Astrocyte of the hippocampus (primary cell): ENCODE measurements at regions not wholly inside any gene's neighbourhood (a gene's known extent, or its start where the extent isn't known, plus 50 kb on each side); places are given as distances from the start of the nearest gene placed in this dataset.
"Not testable (repeated sequence)": the region's sequence is repeated elsewhere in the genome, so short reads cannot be mapped to it uniquely, and the experiment has no call there.

ENCODE experiments used
- DNase-seq: peaks from one replicate; pipeline ENCODE4 v3.0.0; 2011; ENCODE audit warnings: low read depth, low spot score

DNA sequence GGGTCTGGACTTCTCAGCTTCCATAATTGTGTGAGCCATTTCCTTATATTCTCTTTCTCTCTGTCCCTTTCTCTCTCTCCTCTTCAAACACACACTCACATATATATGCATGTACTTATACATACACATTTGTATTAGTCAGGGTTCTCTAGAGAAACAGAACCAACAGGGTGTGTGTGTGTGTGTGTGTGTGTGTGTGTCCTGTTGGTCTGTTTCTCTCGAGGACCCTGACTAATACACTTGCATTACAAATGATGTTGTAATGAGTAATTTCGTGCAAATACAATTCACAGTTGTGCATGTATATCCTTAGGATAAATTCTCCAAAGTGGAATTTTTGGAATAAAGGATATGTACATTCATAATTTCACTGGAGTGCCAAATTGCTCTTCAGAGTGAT lies 115.3 kb downstream of the NPIPB5 start:
- DNase-seq = no peak

DNA sequence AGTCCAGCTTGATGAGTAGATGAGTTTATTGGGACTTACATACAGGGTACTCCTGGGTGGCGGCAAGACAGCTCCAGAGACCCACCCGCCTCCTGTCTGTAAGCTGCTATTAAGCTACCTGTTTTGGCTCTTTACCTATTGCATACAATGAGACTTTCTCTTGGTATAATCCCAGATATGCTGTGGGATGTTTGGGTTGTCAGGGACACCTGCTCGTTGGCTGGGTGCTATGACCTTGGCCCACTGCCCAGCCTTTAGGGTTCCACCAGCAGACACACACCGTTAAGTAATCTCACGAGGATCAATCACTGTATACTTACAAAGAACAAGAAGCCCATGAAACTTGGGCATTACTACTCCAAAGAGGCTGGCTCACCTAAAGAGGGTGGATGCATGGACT lies 116.4 kb downstream of the NPIPB5 start:
- DNase-seq = no peak

DNA sequence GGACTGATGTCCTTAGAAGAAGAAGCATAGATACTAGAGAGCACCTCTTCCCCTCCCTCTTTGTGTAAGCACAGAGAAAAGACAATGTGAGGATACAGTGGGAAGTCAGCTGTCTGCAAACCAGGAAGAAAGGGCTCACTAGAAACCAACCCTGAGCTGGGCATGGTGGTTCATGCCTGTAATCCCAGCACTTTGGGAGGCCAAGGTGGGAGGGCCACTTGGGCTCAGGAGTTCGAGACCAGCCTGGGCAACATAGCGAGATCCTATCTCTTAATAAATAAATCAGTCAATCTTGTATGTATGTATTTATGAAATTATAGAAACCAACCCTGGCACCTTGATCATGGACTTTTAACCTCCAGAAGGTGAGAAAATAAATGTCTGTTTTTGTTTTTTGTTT lies 118.3 kb downstream of the NPIPB5 start:
- no peak for DNase-seq

- DNase-seq = no peak
Measured at GRCh38 chr16:22630242-22630641, 119.6 kb downstream of the NPIPB5 start.

DNA sequence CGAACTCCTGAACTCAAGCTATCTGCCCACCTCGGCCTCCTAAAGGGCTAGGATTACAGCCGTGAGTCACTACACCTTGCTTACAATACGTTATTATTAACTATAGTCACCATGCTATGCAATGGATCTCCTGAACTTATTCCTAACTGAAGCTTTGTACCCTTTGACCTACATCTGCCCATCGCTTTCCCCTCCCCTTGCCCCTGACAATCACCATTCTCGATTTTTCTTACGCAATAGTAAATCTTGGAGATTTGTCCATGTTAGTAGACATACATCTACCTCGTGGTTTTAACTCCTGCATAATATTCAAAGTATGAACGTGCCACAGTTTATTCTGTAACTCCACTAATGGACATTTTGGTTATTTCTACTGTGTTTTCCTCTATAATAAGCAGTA lies 120.6 kb downstream of the NPIPB5 start:
- no peak for DNase-seq

DNA sequence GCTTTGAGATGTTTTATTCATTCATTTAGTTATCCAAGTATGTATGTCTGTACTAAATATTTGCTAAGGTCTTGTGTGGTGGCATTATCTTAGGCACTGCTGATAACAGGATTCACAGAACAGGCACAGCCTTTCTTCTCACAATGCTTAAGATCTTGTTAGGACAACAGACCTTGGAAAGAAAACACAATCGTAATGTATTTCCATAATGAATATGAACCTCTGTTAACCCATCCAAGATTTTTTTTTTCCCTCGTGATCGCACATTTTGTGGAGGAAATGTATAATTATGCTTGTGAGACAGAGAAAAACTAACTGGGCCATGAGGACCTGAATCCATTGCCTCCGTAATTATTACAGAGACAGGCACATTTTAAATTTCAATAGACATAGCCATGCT lies 121.9 kb downstream of the NPIPB5 start:
- DNase-seq = no peak

DNA sequence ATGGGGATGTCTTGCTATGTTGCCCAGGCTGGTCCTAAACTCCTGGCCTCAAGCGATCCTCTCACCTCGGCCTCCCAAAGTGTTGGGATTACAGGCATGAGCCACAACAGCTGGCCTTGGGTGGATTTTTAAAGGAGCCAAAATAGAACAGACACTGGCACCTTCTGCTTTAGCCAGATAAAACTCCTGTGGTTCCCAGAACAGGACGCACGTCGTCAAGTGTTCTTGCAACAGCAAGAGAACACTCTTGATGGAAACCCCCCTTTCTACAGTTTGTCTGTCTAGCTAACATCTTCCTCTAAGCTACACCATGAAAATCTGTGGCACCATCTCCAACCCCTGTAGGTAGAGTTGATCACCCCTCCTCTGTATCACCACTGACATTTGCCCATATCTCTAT lies 122.6 kb downstream of the NPIPB5 start:
- DNase-seq = no peak

GRCh38 chr16:22633799-22634198 lies 123.1 kb downstream of the NPIPB5 start:
- no peak for DNase-seq

DNA sequence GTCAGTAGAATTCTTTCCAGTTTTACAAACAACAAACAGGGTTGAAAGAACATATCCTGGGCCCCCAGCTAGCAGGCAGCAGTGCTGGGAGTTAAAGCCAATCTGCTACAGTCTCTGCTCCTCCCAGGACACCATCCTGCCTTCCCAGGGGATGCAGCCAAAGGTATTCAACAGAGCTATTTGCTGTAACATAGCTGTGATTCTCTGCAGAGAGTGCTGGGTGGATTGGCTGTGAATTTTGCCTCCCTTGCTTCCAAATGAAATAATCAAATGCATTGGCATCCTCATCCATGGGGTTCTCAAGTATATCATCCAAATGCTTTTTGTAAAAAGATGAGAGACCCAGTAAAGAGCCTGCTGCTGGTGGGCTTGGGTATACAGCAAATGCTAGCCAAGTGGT lies 124.3 kb downstream of the NPIPB5 start:
- no peak for DNase-seq

- DNase-seq = no peak
Measured at GRCh38 chr16:22635357-22635761, 124.7 kb downstream of the NPIPB5 start.

GRCh38 chr16:22635801-22636200 lies 125.1 kb downstream of the NPIPB5 start:
- DNase-seq = no peak

- DNase-seq = no peak
Measured at GRCh38 chr16:22638393-22639206, 127.9 kb downstream of the NPIPB5 start.

- DNase-seq = peak; percentile 80
Measured at GRCh38 chr16:22641131-22641628, 130.5 kb downstream of the NPIPB5 start.

- no peak for DNase-seq
Measured at GRCh38 chr16:22642416-22643088, 131.9 kb downstream of the NPIPB5 start.

GRCh38 chr16:22643203-22643602 lies 132.5 kb downstream of the NPIPB5 start:
- DNase-seq = not testable (repeated sequence)

DNA sequence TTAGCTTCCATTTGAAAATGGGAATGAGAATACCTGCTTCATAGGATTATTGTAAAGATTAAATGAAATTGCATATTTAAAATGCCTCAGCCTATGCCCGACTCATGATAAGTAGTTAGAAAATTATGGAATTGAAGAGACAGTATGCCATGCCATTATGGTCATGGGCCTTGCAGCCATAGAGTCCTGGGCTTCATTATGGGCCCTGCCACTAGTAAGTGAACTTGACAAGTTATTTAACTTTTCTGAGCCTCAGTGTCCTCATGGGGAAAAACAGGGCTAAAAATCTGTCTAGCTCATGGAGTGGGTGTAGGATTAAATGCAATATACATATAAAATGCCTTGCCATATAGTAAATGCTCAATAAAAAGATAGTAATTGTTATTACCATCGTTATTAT lies 133.2 kb downstream of the NPIPB5 start:
- DNase-seq = no peak

- no peak for DNase-seq
Measured at GRCh38 chr16:22645868-22646267, 135.2 kb downstream of the NPIPB5 start.

GRCh38 chr16:22646948-22647556 lies 136.4 kb downstream of the NPIPB5 start:
- DNase-seq = no peak

DNA sequence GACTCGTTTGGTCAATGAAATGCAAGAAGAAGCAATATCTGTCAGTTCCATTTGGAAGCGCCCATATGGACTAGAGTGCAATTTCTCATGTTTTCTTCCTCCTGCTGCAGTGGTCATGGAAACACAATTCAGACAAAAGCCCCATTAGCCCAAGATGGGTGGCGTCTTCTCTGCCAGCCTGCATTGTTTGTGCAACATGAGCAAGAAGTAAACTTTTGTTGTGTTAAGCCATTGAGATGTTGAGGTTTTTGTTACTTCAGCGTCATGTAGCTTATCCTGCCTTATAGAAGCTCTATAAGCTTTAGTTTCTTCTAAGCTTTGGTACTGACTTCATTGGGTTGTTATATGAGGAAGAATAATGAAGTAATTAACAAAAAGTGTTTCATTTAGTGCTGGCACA lies 137.4 kb downstream of the NPIPB5 start:
- no peak for DNase-seq

- no peak for DNase-seq
Measured at GRCh38 chr16:22648941-22649340, 138.2 kb downstream of the NPIPB5 start.

DNA sequence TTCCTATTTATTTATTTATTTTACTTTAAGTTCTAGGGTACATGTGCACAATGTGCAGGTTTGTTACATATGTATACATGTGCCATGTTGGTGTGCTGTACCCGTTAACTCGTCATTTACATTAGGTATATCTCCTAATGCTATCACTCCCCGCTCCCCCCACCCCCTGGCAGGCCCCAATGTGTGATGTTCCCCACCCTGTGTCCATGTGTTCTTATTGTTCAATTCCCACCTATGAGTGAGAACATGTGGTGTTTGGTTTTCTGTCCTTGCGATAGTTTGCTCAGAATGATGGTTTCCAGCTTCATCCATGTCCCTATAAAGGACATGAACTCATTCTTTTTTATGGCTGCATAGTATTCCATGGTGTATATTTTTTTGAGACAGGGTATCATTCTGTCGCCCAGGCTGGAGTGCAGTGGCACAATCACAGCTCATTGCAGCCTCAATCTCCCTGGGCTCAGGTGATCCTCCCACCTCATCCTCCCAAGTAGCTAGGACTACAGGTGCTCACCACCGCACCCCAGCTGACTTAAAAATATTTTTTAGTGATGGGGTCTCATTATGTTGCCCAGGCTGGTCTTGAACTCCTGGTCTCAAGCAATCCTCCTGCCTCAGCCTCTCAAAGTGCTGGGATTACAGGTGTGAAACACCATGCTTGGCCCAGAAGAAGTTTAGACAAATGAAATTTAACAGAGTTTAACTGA lies 140.6 kb downstream of the NPIPB5 start:
- DNase-seq = not testable (repeated sequence)

DNA sequence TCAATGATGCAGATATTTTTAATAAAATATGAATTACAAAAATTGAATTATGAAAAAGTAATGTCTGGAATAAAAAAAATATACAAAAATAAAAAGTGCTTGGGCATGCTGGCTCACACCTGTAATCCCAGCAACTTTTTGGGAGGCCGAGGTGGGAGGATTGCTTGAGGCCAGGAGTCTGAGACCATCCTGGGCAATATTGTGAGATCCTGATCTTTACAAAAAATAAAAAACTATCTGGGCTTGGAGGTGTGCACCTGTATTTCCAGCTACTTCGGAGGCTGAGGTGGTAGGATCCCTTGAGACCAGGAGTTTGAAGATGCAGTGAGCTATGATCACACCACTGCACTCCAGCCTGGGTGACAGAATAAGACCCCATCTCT lies 141.8 kb downstream of the NPIPB5 start:
- no peak for DNase-seq
